Endothelial cell of hepatic sinusoid (primary cell): ENCODE measurements at regions not wholly inside any gene's neighbourhood (a gene's known extent, or its start where the extent isn't known, plus 50 kb on each side); places are given as distances from the start of the nearest gene placed in this dataset.

Source experiments
- in situ Hi-C: cut with HindIII; loops from 2 replicates; pipeline ENCODE4 v1.10.0; 2017; ENCODE audit warnings: low sequenced_read_pairs

GRCh38 chr11:80082406-80082805 is 641.6 kb upstream of the TENM4 start:
- in situ Hi-C loops: no loop called here

- in situ Hi-C loops: no loop called here
Measured at GRCh38 chr11:80077113-80077512, 636.3 kb upstream of the TENM4 start.

DNA sequence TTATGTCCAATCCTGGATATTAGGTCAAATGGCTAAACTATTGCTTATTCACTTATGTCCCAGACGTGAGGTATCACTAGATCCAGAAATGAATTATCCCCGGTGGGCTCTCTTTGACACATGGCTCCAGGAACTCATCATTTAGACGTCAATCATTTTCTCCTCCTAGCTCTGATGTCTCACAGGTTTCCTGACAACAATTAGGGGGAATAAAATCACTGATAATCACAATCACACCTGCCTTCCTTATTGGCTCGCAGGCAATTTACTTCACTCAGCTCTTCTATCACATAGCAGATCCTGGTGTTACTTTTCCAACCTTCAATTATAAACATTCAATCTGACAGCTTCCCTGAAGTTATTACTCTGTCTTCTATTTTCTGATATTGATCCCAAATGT is 634.0 kb upstream of the TENM4 start:
- in situ Hi-C loops: no loop called here

DNA sequence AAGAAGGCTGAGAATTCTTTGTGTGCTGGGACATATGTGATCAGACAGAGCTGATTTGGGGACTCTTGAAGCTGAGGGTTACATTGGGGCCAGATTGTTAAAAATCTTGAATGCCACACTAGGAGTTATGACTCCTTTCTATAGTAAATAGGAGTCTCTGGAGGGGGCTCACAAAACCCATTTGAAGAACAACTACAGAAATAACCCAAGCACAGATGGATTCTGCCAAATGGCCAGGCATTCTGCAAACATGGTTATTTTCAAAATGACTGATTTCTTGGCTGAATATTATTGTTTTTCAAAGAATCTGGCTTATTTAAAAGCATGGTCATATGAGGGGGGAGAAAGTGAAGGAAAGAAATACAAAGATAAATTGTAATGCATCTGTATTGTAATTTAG is 625.5 kb upstream of the TENM4 start:
- in situ Hi-C loops: no loop called here

DNA sequence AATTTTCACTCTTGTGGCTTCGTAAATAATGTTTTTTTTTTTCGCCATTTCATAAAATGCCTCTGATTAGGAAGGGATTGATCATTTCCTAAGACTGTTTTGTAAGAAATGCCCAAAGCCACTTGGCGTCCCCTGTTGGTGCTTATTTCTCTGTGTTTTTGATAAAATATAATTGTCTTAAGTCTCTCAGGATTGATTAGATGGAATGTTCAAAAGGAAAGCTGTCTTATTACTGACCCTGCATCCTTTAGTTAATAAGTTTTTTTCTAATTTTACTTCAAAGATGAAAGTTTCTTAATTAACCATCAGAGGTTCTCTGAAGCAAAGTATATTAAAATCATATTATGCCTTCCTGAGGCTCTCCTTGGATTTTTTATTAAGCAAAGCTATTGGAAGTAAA is 624.3 kb upstream of the TENM4 start:
- in situ Hi-C loops: no loop called here

- in situ Hi-C loops: no loop called here
Measured at GRCh38 chr11:80061056-80061455, 620.2 kb upstream of the TENM4 start.

GRCh38 chr11:80054582-80055165 is 613.8 kb upstream of the TENM4 start:
- in situ Hi-C loops: loop anchor here (5.0 kb wide), 1 partner anchor 87 kb away; no protein-coding TSS in a partner anchor

- in situ Hi-C loops: no loop called here
Measured at GRCh38 chr11:80048513-80048912, 607.7 kb upstream of the TENM4 start.

GRCh38 chr11:80041136-80042000 is 600.5 kb upstream of the TENM4 start:
- in situ Hi-C loops: no loop called here

- in situ Hi-C loops: no loop called here
Measured at GRCh38 chr11:80034801-80035200, 594.0 kb upstream of the TENM4 start.

DNA sequence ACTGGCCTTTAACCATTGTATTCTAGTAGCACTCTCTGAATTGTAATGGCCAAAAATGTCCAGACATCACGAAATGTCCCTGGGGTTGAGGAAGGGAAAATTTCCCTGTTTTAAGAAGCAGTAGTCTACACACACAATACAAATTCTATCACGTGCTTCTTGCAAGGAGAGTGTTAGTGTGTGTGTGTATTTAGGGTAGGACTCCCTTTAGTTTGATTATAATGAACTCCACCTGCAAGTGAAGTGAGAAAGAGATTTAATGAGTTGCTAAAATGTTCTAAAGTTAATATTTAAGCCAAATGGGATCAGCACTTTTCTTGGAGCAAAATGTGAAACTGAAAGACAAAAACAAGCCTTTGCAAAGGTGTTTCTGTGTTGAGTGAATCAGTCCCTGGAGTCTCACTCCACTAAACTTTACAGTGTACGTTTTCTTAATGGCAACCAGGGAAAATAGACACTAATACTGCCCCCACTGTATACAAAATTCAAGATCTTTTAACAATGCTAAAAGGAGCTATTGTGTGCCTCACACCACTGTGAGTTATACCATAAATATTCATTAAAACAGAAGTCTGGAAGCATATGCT is 590.3 kb upstream of the TENM4 start:
- in situ Hi-C loops: no loop called here

DNA sequence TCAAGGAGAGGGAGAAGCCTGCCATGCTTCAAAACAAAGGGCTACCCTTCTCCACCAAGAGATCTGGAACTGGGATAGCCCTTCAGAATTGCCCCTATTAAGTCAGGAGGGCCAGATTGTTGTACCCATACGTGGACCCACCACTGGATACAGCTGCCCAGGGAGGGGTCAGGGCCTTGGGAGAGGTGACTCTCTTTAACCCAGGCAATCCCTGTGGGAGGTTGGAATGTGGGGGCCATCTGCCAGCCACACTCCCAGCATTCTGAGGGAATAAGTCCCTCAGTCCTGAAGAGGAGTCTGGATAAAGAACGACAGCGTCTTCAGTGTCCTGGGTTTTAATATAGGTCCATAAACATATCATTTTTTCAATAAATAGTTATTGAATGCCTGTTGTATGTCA is 588.2 kb upstream of the TENM4 start:
- in situ Hi-C loops: no loop called here

- in situ Hi-C loops: no loop called here
Measured at GRCh38 chr11:80024119-80024518, 583.3 kb upstream of the TENM4 start.

GRCh38 chr11:80023386-80023785 is 582.6 kb upstream of the TENM4 start:
- in situ Hi-C loops: no loop called here

- in situ Hi-C loops: no loop called here
Measured at GRCh38 chr11:80010536-80010935, 569.7 kb upstream of the TENM4 start.

DNA sequence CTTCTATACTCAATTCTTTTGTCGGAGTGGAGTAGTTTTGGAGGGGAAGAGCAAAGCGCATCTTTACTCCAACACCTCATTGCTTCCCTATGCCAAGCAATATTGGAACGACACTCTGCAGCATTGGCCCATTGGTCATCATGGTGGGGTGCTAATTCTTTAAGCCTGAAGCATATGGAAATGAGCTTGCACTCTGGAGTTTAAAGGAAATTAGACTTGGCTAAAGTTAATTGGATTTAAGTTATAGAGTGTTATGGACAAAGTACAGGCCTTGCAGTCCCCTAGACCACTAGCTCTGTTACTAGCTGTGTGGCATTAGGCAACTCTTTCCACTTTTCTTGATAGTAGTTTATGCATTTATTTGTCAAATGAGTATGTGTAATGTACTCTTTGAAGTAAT is 568.3 kb upstream of the TENM4 start:
- in situ Hi-C loops: no loop called here

DNA sequence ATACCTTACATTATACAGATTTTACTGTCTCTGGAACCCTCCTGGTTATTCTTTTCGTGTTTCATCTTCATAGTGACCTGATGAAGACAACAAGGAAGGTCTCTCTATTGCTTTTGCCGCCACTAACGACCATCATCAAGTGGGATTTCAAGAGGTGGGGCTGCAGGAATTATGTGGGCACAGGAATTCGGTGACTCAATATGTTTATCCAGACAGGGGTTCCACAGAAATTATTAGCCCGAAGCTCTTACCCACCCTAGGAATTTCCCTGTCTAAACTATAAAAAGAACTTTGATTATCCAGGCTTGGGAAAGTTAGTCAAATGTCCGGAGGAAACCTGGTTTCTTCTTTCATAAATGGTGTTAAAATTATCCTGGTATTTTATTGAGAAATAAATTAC is 566.8 kb upstream of the TENM4 start:
- in situ Hi-C loops: no loop called here

- in situ Hi-C loops: no loop called here
Measured at GRCh38 chr11:79990141-79990540, 549.3 kb upstream of the TENM4 start.

GRCh38 chr11:79982185-79982584 is 541.4 kb upstream of the TENM4 start:
- in situ Hi-C loops: no loop called here

DNA sequence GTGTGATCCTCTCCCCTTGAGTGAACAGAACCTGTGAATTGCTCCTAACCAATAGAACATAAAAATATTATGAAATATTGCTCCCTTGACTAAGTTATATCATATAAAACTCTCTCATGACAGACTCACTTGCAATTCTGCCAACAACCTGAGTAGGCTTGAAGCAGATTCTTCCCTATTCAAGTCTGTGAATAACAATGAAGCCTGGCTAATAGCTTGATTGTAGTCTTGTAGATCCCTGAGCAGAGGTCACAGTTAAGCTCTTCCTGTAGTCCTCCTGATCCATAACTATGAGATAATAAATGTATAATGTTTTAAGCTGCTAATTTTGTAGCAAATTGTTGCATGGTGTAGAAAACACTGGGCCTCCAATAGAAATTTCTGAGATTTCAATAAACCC is 540.1 kb upstream of the TENM4 start:
- in situ Hi-C loops: no loop called here

DNA sequence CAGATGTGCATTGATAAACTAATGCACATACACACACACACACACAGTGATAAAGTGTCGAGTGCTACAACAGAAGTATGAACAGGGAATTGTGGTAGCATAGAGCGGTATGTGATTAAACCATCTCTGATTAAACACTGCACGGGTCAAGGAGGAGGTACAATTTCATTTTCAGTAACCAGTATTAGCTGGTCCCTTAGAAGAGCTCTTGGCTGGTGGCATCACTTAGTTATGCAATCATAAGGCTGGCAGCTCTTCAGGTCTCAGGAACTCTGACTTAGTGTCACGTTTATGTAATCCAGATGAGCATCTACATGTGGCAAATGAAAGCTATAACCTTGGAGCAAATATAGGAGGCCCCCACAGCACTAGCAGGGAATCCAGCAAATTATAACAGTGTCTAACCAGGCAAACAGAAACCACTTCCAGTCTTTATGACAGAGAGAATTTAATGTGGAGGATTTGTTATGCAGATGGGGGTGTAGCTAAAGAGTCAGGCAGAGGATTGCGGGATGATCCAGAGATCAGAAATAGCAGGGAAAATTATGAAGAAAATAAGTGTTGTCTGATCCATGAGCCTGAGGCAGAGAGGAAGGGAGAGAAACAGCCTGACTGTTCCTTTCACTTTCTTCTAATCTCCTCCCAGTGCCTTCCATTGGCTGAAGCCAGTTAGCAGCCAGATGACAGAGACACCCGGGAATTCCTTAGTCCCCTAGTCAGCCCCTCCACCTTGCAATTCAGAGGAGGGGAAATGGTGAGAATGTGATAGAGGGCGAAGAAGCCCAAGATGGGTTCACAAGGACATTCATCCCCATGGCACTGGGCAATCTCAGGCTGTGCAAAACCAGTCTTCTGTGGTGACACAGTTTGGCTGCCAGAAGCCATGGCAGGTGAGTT is 533.1 kb upstream of the TENM4 start:
- in situ Hi-C loops: no loop called here
